ENCODE measurements at regions not wholly inside any gene's neighbourhood (a gene's known extent, or its start where the extent isn't known, plus 50 kb on each side); places are given as distances from the start of the nearest gene placed in this dataset.
"Not testable (repeated sequence)": the region's sequence is repeated elsewhere in the genome, so short reads cannot be mapped to it uniquely, and the experiment has no call there.

- TF ChIP-seq TAF1 (IDR thresholded peaks at IDR 0.05; ENCODE audit: borderline replicate concordance, low read depth, low read length) (no peak), POLR2AphosphoS5 (IDR thresholded peaks at IDR 0.05; ENCODE audit: low read depth, low read length) (no peak), POLR2A (IDR thresholded peaks at IDR 0.05; ENCODE audit: low read depth, low read length) (no peak)
- FAIRE-seq (no peak), DNase-seq (ENCODE audit: insufficient read length) (no peak)
Observed at GRCh38 chr14:51582437-51582836, 69.3 kb upstream of the FRMD6 start.

GRCh38 chr14:51585055-51585454 is 66.7 kb upstream of the FRMD6 start:
- DNase-seq (ENCODE audit: insufficient read length) (no peak), FAIRE-seq (no peak)
- TF ChIP-seq POLR2A (IDR thresholded peaks at IDR 0.05; ENCODE audit: low read depth, low read length) (no peak), TAF1 (IDR thresholded peaks at IDR 0.05; ENCODE audit: borderline replicate concordance, low read depth, low read length) (no peak), POLR2AphosphoS5 (IDR thresholded peaks at IDR 0.05; ENCODE audit: low read depth, low read length) (no peak)

GRCh38 chr14:51592836-51593235 is 58.9 kb upstream of the FRMD6 start:
- FAIRE-seq (no peak), DNase-seq (ENCODE audit: insufficient read length) (no peak)
- TF ChIP-seq POLR2AphosphoS5 (IDR thresholded peaks at IDR 0.05; ENCODE audit: low read depth, low read length) (no peak), POLR2A (IDR thresholded peaks at IDR 0.05; ENCODE audit: low read depth, low read length) (no peak), TAF1 (IDR thresholded peaks at IDR 0.05; ENCODE audit: borderline replicate concordance, low read depth, low read length) (no peak)

GRCh38 chr14:51593397-51593796 is 58.3 kb upstream of the FRMD6 start:
- peak; percentile 88 for FAIRE-seq
- no peak for TF ChIP-seq POLR2AphosphoS5 (IDR thresholded peaks at IDR 0.05; ENCODE audit: low read depth, low read length)
- no peak for DNase-seq (ENCODE audit: insufficient read length)

GRCh38 chr14:51595881-51596455 is 55.7 kb upstream of the FRMD6 start:
- FAIRE-seq (no peak), DNase-seq (ENCODE audit: insufficient read length) (no peak)
- no peak for TF ChIP-seq POLR2AphosphoS5 (IDR thresholded peaks at IDR 0.05; ENCODE audit: low read depth, low read length)
- TF ChIP-seq TAF1 (IDR thresholded peaks at IDR 0.05; ENCODE audit: borderline replicate concordance, low read depth, low read length), result no peak
- TF ChIP-seq POLR2A (IDR thresholded peaks at IDR 0.05; ENCODE audit: low read depth, low read length), result no peak

GRCh38 chr14:51596488-51597117 is 55.1 kb upstream of the FRMD6 start:
- TF ChIP-seq POLR2A (IDR thresholded peaks at IDR 0.05; ENCODE audit: low read depth, low read length) (no peak), TAF1 (IDR thresholded peaks at IDR 0.05; ENCODE audit: borderline replicate concordance, low read depth, low read length) (no peak), POLR2AphosphoS5 (IDR thresholded peaks at IDR 0.05; ENCODE audit: low read depth, low read length) (no peak)
- FAIRE-seq, result no peak
- DNase-seq (ENCODE audit: insufficient read length), result no peak

- no peak for FAIRE-seq
Observed at GRCh38 chr14:51597261-51598001, 54.3 kb upstream of the FRMD6 start.

GRCh38 chr14:51598924-51599600 is 52.6 kb upstream of the FRMD6 start:
- not testable (repeated sequence) for DNase-seq (ENCODE audit: insufficient read length); FAIRE-seq

More at GRCh38 chr14:51597261-51598001, 54.3 kb upstream of the FRMD6 start:
- TF ChIP-seq TAF1 (IDR thresholded peaks at IDR 0.05; ENCODE audit: borderline replicate concordance, low read depth, low read length), result no peak
- TF ChIP-seq POLR2A (IDR thresholded peaks at IDR 0.05; ENCODE audit: low read depth, low read length), result no peak
- TF ChIP-seq POLR2AphosphoS5 (IDR thresholded peaks at IDR 0.05; ENCODE audit: low read depth, low read length), result no peak
- DNase-seq (ENCODE audit: insufficient read length), result no peak

GRCh38 chr14:51600658-51601057 is 51.1 kb upstream of the FRMD6 start:
- TF ChIP-seq POLR2AphosphoS5 (IDR thresholded peaks at IDR 0.05; ENCODE audit: low read depth, low read length) (no peak), POLR2A (IDR thresholded peaks at IDR 0.05; ENCODE audit: low read depth, low read length) (no peak), TAF1 (IDR thresholded peaks at IDR 0.05; ENCODE audit: borderline replicate concordance, low read depth, low read length) (no peak)
- no peak for DNase-seq (ENCODE audit: insufficient read length)
- FAIRE-seq, result no peak
